GM23338 (cell line): ENCODE measurements at regions not wholly inside any gene's neighbourhood (a gene's known extent, or its start where the extent isn't known, plus 50 kb on each side); places are given as distances from the start of the nearest gene placed in this dataset.

Source experiments
- ATAC-seq: fragments of 200-7000 bp; cut with Tn5 transposase; 3 replicates; pipeline ENCODE4 v1.9.1; 2020
- DNase-seq: peaks from one replicate; pipeline ENCODE4 v3.0.0-alpha.2; 2015; ENCODE audit warnings: low spot score
- H2AFZ ChIP-seq: fragments of 200-600 bp; sonication (generic); 2 replicates; pipeline ENCODE4 v1.8.0; 2016; ENCODE audit warnings: antibody characterized with exemption, mild to moderate bottlenecking, moderate library complexity
- H3F3A ChIP-seq: fragments of 200-600 bp; sonication (generic); replicated peaks from 2 replicates; pipeline ENCODE4 v1.8.0; 2017; ENCODE audit warnings: antibody characterized with exemption, mixed run types, low read depth
- H3K27ac ChIP-seq: fragments of 200-600 bp; sonication (generic); 2 replicates; pipeline ENCODE4 v1.6.1; 2016; ENCODE audit warnings: low read depth
- H3K27me3 ChIP-seq: fragments of 200-600 bp; sonication (generic); 2 replicates; pipeline ENCODE4 v1.8.0; 2016; ENCODE audit warnings: mild to moderate bottlenecking, mixed run types, moderate library complexity; ENCODE audit not compliant: insufficient read depth
- H3K36me3 ChIP-seq: fragments of 200-600 bp; sonication (generic); 2 replicates; pipeline ENCODE4 v1.8.0; 2016; ENCODE audit warnings: mild to moderate bottlenecking; ENCODE audit not compliant: insufficient read depth
- H3K4me1 ChIP-seq: fragments of 200-600 bp; sonication (generic); 2 replicates; pipeline ENCODE4 v1.8.0; 2016; ENCODE audit warnings: mild to moderate bottlenecking, moderate library complexity; ENCODE audit not compliant: insufficient read depth
- H3K4me2 ChIP-seq: fragments of 200-600 bp; sonication (generic); 2 replicates; pipeline ENCODE4 v1.7.1; 2017; ENCODE audit warnings: mixed run types
- H3K4me3 ChIP-seq: fragments of 200-600 bp; sonication (generic); 2 replicates; pipeline ENCODE4 v1.6.1; 2016; ENCODE audit warnings: mixed run types
- H3K79me2 ChIP-seq: fragments of 200-600 bp; sonication (generic); replicated peaks from 2 replicates; pipeline ENCODE4 v1.8.0; 2017; ENCODE audit warnings: mild to moderate bottlenecking; ENCODE audit not compliant: insufficient read depth
- H3K9me2 ChIP-seq: fragments of 200-600 bp; sonication (generic); 2 replicates; pipeline ENCODE4 v1.8.0; 2017; ENCODE audit not compliant: insufficient read depth
- H4K20me1 ChIP-seq: fragments of 200-600 bp; sonication (generic); replicated peaks from 2 replicates; pipeline ENCODE4 v1.8.0; 2017; ENCODE audit warnings: mild to moderate bottlenecking; ENCODE audit not compliant: insufficient read depth
- H3K27ac Mint-ChIP-seq: 2 replicates; pipeline ENCODE4 v1.8.0; 2020; ENCODE audit warnings: inconsistent platforms, mild to moderate bottlenecking, moderate library complexity, mixed read lengths
- H3K27me3 Mint-ChIP-seq: 3 replicates; pipeline ENCODE4 v1.8.0; 2022; ENCODE audit warnings: low read depth, mild to moderate bottlenecking, moderate library complexity, mixed read lengths, inconsistent platforms; ENCODE audit not compliant: insufficient read depth, poor library complexity
- H3K36me3 Mint-ChIP-seq: 3 replicates; pipeline ENCODE4 v1.8.0; 2021; ENCODE audit warnings: low read depth, mild to moderate bottlenecking, inconsistent platforms, moderate library complexity, mixed read lengths
- H3K4me1 Mint-ChIP-seq: 3 replicates; pipeline ENCODE4 v1.8.0; 2020; ENCODE audit warnings: mild to moderate bottlenecking, inconsistent platforms, mixed read lengths
- H3K4me3 Mint-ChIP-seq: 3 replicates; pipeline ENCODE4 v1.8.0; 2021; ENCODE audit warnings: moderate library complexity, mild to moderate bottlenecking, inconsistent platforms, mixed read lengths
- H3K9me3 Mint-ChIP-seq: 3 replicates; pipeline ENCODE4 v1.8.0; 2020; ENCODE audit warnings: moderate library complexity, mild to moderate bottlenecking, inconsistent platforms, mixed read lengths
- CREB1 ChIP-seq: fragments of 250-450 bp; sonication (Bioruptor Pico); IDR thresholded peaks from 2 replicates; pipeline ENCODE4 v1.5.0; 2020; ENCODE audit warnings: low read depth, mild to moderate bottlenecking, moderate library complexity
- EZH2 ChIP-seq: fragments of 200-600 bp; sonication (generic); IDR thresholded peaks from one replicate; pipeline ENCODE4 v1.8.0; 2017; ENCODE audit warnings: antibody characterized with exemption, mild to moderate bottlenecking, low read depth; ENCODE audit not compliant: unreplicated experiment
- JUNB ChIP-seq: IDR thresholded peaks from one replicate; pipeline ENCODE4 v1.6.1; 2016; ENCODE audit warnings: antibody characterized with exemption; ENCODE audit not compliant: unreplicated experiment
- NANOG ChIP-seq: IDR thresholded peaks from 2 replicates; pipeline ENCODE4 v1.6.1; 2016; ENCODE audit warnings: antibody characterized with exemption, borderline replicate concordance
- STAT1 ChIP-seq: IDR thresholded peaks from one replicate; pipeline ENCODE4 v1.6.1; 2016; ENCODE audit warnings: antibody characterized with exemption; ENCODE audit not compliant: unreplicated experiment
- ZNF114 ChIP-seq: fragments of 250-450 bp; sonication (Bioruptor Pico); IDR thresholded peaks from 2 replicates; pipeline ENCODE4 v1.5.0; 2020; ENCODE audit warnings: mild to moderate bottlenecking, moderate library complexity
- ZNF331 ChIP-seq: fragments of 250-450 bp; sonication (Bioruptor Pico); IDR thresholded peaks from 2 replicates; pipeline ENCODE4 v1.5.0; 2020; ENCODE audit warnings: low read depth, mild to moderate bottlenecking, moderate library complexity
- TF ChIP-seq, protein P1 (sequence below): IDR thresholded peaks from one replicate; pipeline ENCODE4 v1.6.1; 2018; ENCODE audit warnings: antibody characterized with exemption; ENCODE audit not compliant: unreplicated experiment
- TF ChIP-seq, protein P2 (sequence below): IDR thresholded peaks from 2 replicates; pipeline ENCODE4 v1.6.1; 2016; ENCODE audit warnings: antibody characterized with exemption
- TF ChIP-seq, protein P3 (sequence below): fragments of 250-450 bp; sonication (Bioruptor Pico); IDR thresholded peaks from 2 replicates; pipeline ENCODE4 v1.5.0; 2020; ENCODE audit warnings: mild to moderate bottlenecking, moderate library complexity

DNA sequence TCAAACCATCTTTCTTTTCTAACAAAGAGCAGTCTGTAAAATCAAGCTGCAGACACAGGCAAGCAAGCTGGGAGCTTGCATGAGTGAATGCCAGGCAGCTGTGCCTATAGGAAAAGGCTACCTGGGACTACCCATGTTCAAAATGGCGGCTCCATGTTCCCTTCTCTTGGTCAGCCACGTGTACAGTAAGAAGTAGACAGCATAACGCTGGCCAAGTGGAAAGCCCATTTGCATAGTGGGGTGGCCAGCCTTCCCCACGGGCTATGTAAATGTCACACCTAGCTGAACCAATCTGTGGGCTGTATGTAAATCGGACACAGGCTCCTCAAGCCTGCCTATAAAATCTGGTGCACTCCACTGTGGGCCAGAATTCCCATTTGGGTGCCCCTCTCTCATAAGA, 117.1 kb downstream of the SYT10 start:
- Histone ChIP-seq H3K27ac (no peak overlapping the region), H3K79me2 (no peaks in the 10 kb centered on the region), H3K4me1 (no peaks in the 10 kb centered on the region), H3K4me2 (no peak overlapping the region), H3K27me3 (no peaks in the 10 kb centered on the region), H3K9me2 (peaks cover 6% of the 10 kb centered on the region; the same call in 1 of the 2 replicates), H4K20me1 (no peaks in the 10 kb centered on the region), H3F3A (no peaks in the 10 kb centered on the region), H3K4me3 (no peak overlapping the region), H3K36me3 (no peaks in the 10 kb centered on the region), H2AFZ (peak overlapping the region; percentile 83; the same call in 1 of the 2 replicates)
- H3K4me1 Mint-ChIP-seq, result no peaks in the 10 kb centered on the region
- H3K27ac Mint-ChIP-seq, result no peak overlapping the region
- DNase-seq (no peak), ATAC-seq (no peak)
- no peak for TF ChIP-seq EZH2
- TF ChIP-seq JUNB, result no peak
- no peaks in the 10 kb centered on the region for H3K27me3 Mint-ChIP-seq
- no peaks in the 10 kb centered on the region for H3K9me3 Mint-ChIP-seq
- H3K36me3 Mint-ChIP-seq, result no peaks in the 10 kb centered on the region
- H3K4me3 Mint-ChIP-seq, result no peak overlapping the region

DNA sequence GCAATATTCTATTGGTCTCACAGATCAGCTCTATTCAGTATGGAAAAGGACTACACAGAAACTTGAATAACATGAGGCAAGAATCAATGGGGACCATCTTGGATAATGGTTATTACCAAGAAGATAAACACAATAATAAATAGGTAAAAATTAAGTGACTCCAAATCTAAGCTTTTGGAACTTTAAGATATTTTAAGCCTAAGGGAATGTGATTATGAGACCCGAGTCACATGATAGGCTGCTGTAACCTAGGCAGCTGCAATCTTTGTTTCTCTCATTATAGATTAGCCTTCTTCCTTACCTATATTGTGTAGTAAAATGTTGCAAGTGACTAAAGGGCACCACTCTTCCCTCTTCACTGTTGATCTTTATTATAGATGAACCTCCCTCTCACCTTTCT, 121.9 kb downstream of the SYT10 start:
- Histone ChIP-seq H2AFZ (no peak overlapping the region), H3K4me3 (no peak overlapping the region), H4K20me1 (no peaks in the 10 kb centered on the region), H3K27ac (no peak overlapping the region), H3K4me2 (no peak overlapping the region), H3F3A (no peaks in the 10 kb centered on the region), H3K36me3 (no peaks in the 10 kb centered on the region), H3K27me3 (no peaks in the 10 kb centered on the region), H3K79me2 (no peaks in the 10 kb centered on the region), H3K9me2 (peaks cover 6% of the 10 kb centered on the region; the same call in 1 of the 2 replicates), H3K4me1 (no peaks in the 10 kb centered on the region)
- ATAC-seq, result no peak
- no peak overlapping the region for H3K27ac Mint-ChIP-seq
- no peak for DNase-seq
- H3K9me3 Mint-ChIP-seq, result peaks cover 10% of the 10 kb centered on the region; the same call in 2 of the 3 replicates
- TF ChIP-seq, protein P1, sequence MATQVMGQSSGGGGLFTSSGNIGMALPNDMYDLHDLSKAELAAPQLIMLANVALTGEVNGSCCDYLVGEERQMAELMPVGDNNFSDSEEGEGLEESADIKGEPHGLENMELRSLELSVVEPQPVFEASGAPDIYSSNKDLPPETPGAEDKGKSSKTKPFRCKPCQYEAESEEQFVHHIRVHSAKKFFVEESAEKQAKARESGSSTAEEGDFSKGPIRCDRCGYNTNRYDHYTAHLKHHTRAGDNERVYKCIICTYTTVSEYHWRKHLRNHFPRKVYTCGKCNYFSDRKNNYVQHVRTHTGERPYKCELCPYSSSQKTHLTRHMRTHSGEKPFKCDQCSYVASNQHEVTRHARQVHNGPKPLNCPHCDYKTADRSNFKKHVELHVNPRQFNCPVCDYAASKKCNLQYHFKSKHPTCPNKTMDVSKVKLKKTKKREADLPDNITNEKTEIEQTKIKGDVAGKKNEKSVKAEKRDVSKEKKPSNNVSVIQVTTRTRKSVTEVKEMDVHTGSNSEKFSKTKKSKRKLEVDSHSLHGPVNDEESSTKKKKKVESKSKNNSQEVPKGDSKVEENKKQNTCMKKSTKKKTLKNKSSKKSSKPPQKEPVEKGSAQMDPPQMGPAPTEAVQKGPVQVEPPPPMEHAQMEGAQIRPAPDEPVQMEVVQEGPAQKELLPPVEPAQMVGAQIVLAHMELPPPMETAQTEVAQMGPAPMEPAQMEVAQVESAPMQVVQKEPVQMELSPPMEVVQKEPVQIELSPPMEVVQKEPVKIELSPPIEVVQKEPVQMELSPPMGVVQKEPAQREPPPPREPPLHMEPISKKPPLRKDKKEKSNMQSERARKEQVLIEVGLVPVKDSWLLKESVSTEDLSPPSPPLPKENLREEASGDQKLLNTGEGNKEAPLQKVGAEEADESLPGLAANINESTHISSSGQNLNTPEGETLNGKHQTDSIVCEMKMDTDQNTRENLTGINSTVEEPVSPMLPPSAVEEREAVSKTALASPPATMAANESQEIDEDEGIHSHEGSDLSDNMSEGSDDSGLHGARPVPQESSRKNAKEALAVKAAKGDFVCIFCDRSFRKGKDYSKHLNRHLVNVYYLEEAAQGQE, result no peak
- no peak for TF ChIP-seq ZNF331 (CRISPR knock-in tag)
- TF ChIP-seq STAT1, result no peak
- TF ChIP-seq, protein P2, sequence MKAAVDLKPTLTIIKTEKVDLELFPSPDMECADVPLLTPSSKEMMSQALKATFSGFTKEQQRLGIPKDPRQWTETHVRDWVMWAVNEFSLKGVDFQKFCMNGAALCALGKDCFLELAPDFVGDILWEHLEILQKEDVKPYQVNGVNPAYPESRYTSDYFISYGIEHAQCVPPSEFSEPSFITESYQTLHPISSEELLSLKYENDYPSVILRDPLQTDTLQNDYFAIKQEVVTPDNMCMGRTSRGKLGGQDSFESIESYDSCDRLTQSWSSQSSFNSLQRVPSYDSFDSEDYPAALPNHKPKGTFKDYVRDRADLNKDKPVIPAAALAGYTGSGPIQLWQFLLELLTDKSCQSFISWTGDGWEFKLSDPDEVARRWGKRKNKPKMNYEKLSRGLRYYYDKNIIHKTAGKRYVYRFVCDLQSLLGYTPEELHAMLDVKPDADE, result no peak
- TF ChIP-seq NANOG, result no peak
- TF ChIP-seq JUNB, result no peak
- no peak for TF ChIP-seq CREB1 (CRISPR knock-in tag)
- TF ChIP-seq, protein P3, sequence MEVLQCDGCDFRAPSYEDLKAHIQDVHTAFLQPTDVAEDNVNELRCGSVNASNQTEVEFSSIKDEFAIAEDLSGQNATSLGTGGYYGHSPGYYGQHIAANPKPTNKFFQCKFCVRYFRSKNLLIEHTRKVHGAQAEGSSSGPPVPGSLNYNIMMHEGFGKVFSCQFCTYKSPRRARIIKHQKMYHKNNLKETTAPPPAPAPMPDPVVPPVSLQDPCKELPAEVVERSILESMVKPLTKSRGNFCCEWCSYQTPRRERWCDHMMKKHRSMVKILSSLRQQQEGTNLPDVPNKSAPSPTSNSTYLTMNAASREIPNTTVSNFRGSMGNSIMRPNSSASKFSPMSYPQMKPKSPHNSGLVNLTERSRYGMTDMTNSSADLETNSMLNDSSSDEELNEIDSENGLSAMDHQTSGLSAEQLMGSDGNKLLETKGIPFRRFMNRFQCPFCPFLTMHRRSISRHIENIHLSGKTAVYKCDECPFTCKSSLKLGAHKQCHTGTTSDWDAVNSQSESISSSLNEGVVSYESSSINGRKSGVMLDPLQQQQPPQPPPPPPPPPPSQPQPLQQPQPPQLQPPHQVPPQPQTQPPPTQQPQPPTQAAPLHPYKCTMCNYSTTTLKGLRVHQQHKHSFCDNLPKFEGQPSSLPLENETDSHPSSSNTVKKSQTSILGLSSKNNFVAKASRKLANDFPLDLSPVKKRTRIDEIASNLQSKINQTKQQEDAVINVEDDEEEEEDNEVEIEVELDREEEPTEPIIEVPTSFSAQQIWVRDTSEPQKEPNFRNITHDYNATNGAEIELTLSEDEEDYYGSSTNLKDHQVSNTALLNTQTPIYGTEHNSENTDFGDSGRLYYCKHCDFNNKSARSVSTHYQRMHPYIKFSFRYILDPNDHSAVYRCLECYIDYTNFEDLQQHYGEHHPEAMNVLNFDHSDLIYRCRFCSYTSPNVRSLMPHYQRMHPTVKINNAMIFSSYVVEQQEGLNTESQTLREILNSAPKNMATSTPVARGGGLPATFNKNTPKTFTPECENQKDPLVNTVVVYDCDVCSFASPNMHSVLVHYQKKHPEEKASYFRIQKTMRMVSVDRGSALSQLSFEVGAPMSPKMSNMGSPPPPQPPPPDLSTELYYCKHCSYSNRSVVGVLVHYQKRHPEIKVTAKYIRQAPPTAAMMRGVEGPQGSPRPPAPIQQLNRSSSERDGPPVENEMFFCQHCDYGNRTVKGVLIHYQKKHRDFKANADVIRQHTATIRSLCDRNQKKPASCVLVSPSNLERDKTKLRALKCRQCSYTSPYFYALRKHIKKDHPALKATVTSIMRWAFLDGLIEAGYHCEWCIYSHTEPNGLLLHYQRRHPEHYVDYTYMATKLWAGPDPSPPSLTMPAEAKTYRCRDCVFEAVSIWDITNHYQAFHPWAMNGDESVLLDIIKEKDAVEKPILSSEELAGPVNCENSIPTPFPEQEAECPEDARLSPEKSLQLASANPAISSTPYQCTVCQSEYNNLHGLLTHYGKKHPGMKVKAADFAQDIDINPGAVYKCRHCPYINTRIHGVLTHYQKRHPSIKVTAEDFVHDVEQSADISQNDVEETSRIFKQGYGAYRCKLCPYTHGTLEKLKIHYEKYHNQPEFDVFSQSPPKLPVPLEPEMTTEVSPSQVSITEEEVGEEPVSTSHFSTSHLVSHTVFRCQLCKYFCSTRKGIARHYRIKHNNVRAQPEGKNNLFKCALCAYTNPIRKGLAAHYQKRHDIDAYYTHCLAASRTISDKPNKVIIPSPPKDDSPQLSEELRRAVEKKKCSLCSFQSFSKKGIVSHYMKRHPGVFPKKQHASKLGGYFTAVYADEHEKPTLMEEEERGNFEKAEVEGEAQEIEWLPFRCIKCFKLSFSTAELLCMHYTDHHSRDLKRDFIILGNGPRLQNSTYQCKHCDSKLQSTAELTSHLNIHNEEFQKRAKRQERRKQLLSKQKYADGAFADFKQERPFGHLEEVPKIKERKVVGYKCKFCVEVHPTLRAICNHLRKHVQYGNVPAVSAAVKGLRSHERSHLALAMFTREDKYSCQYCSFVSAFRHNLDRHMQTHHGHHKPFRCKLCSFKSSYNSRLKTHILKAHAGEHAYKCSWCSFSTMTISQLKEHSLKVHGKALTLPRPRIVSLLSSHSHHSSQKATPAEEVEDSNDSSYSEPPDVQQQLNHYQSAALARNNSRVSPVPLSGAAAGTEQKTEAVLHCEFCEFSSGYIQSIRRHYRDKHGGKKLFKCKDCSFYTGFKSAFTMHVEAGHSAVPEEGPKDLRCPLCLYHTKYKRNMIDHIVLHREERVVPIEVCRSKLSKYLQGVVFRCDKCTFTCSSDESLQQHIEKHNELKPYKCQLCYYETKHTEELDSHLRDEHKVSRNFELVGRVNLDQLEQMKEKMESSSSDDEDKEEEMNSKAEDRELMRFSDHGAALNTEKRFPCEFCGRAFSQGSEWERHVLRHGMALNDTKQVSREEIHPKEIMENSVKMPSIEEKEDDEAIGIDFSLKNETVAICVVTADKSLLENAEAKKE (CRISPR knock-in tag), result no peak
- TF ChIP-seq ZNF114 (CRISPR knock-in tag), result no peak
- no peak for TF ChIP-seq EZH2
- no peaks in the 10 kb centered on the region for H3K4me1 Mint-ChIP-seq
- no peak overlapping the region for H3K4me3 Mint-ChIP-seq
- H3K36me3 Mint-ChIP-seq, result peaks cover 3% of the 10 kb centered on the region; the same call in 1 of the 3 replicates
- no peaks in the 10 kb centered on the region for H3K27me3 Mint-ChIP-seq
